Activated CD4-positive, alpha-beta memory T cell treated with anti-CD3 and anti-CD28 coated beads, Interleukin-2, amount 10 ng/mL, durations not matched to agents 7 days and 5 days (primary cell): ENCODE measurements at regions not wholly inside any gene's neighbourhood (a gene's known extent, or its start where the extent isn't known, plus 50 kb on each side); places are given as distances from the start of the nearest gene placed in this dataset.

Experiments used
- CTCF ChIA-PET: fragments of 350-600 bp; sonication (Branson Sonifier 250); formaldehyde crosslinking; loops from one replicate; lab custom pipeline; 2021; ENCODE audit warnings: antibody characterized with exemption, inconsistent platforms; lab: Charles Lee
- POLR2A ChIA-PET: fragments of 350-600 bp; sonication (Branson Sonifier 250); formaldehyde crosslinking; loops from one replicate; lab custom pipeline; 2021; ENCODE audit warnings: antibody characterized with exemption; lab: Charles Lee
- DNase-seq: peaks from one replicate; pipeline ENCODE4 v3.0.0-alpha.2; 2020
- H3K27ac Mint-ChIP-seq: one replicate; pipeline ENCODE4 v1.8.0; 2021; ENCODE audit warnings: mild to moderate bottlenecking, mixed read lengths
- H3K27me3 Mint-ChIP-seq: one replicate; pipeline ENCODE4 v1.8.0; 2021; ENCODE audit warnings: mixed read lengths
- H3K36me3 Mint-ChIP-seq: one replicate; pipeline ENCODE4 v1.8.0; 2021; ENCODE audit warnings: low read depth, mixed read lengths
- H3K4me1 Mint-ChIP-seq: one replicate; pipeline ENCODE4 v1.8.0; 2021; ENCODE audit warnings: mixed read lengths
- H3K4me3 Mint-ChIP-seq: one replicate; pipeline ENCODE4 v1.8.0; 2021; ENCODE audit warnings: mild to moderate bottlenecking, mixed read lengths
- H3K9me3 Mint-ChIP-seq: one replicate; pipeline ENCODE4 v1.8.0; 2021; ENCODE audit warnings: mixed read lengths

DNA sequence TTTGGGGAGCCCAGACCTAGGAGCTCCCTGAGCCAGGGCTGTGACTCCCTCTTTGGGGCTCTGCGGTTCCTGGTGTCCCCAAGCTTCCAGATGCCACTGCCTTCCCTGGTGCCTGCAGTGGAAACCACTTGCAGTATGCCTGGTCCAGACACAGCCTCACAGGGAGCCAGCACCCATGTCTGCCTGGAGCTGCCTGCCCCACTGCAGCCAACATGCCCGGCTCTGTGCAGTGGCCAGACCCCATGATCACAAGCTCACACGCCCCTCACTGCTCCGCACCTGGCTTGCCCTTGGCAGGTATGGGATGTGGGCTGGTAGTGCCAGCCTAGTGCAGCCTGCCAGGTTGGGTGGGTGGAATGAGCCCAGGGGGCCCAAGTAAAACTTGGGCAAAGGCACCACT, 644.8 kb downstream of the HTR1B start:
- ChIA-PET CTCF (no interaction called here), POLR2A (no interaction called here)
- Mint-ChIP-seq H3K27ac (no peak overlapping the region), H3K9me3 (peaks cover 5% of the 10 kb centered on the region), H3K4me1 (no peaks in the 10 kb centered on the region), H3K27me3 (no peaks in the 10 kb centered on the region), H3K4me3 (no peak overlapping the region), H3K36me3 (no peaks in the 10 kb centered on the region)
- DNase-seq: no peak

DNA sequence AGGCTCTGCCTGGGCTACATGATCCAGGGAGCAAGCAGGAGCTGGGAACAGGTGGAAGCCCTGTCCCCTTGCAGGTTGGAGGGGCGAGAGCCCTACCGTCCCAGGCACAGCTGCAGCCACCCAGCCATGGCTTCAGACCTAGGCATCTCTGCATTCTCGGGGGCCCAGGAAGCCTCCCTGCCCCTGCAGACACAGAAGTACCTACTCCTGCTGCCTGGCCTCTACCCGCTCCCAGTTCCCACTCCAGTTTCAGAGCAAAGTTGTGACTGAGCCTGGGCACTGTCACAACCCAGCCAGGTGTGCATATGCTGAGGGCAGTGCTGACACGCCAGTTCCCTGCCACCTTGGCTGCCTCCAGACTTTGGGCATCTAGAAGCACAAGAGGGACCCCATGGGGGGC, 645.9 kb downstream of the HTR1B start:
- no peaks in the 10 kb centered on the region for H3K9me3 Mint-ChIP-seq
- no peak overlapping the region for H3K27ac Mint-ChIP-seq
- no peak for DNase-seq
- H3K4me3 Mint-ChIP-seq: no peak overlapping the region
- no peaks in the 10 kb centered on the region for H3K4me1 Mint-ChIP-seq
- ChIA-PET CTCF (no interaction called here), POLR2A (no interaction called here)
- H3K36me3 Mint-ChIP-seq: no peaks in the 10 kb centered on the region
- no peaks in the 10 kb centered on the region for H3K27me3 Mint-ChIP-seq

DNA sequence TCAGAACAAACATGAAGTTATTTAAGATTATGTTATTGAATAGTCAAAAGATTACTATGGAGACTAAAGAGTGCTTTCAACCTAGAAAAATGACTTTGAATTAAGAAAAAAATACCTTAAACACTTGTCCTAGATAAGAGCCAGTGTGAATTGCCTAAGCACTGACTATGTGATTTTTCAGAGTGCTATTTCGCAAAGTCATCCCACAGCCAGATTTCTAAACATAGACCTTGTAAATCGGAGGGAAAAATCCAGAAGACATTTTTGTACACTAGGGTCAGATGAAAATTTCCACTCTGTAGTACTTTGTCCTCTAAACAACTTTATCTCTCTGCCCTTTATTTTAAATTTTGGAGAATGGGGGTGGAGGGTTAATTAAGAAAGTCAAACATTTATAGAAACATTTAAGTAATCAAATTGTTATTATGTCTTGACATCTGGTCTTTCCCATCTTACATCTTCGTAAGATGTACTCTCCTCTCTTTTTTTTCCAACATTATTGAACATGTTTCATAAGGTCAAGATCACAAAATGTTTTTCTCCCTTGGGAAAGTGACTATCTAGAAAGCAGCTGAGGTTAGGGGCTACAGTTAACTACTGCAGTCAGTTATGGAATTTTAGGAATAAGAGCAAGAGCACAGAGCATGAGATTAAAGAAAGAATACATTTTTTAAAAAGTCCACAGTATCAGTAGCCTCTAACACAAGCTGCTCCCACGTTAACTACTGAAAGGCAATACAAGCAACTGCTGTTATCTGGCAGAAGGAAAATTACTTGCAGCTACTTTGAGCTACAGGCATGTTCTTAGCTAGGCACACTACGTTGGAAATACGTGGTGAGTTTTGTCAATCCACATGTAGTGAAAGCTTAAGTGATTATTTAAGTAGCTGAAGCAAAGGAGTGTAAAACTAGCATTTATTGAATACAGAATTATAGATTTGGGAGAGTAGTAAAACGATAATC, 648.5 kb downstream of the HTR1B start:
- H3K27ac Mint-ChIP-seq: no peak overlapping the region
- no peak for DNase-seq
- no peaks in the 10 kb centered on the region for H3K9me3 Mint-ChIP-seq
- H3K4me1 Mint-ChIP-seq: no peaks in the 10 kb centered on the region
- ChIA-PET POLR2A (no interaction called here), CTCF (no interaction called here)
- H3K4me3 Mint-ChIP-seq: no peak overlapping the region
- no peaks in the 10 kb centered on the region for H3K36me3 Mint-ChIP-seq
- no peaks in the 10 kb centered on the region for H3K27me3 Mint-ChIP-seq

DNA sequence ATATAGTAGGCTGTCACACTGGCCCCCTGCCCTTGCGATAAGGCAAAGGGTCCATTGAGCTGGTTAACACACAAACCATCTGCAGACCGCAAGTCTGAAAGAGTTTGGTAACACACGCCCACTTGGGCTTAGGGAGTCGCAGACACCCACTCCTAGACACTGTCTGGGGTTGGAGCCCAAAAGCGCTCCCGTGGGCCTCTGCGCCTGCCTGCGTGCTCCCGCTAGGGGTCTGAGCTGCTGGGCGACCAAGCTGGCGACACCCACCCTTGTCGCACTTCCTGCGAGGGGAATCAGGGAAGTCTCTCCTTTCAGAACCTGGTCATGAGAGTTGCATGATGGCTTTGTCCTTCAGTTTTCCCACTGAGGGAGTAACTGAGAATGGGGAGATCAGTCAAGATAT, 653.0 kb downstream of the HTR1B start:
- DNase-seq: no peak
- Mint-ChIP-seq H3K27ac (no peak overlapping the region), H3K27me3 (no peaks in the 10 kb centered on the region), H3K9me3 (peaks cover 2% of the 10 kb centered on the region), H3K4me1 (no peaks in the 10 kb centered on the region), H3K36me3 (no peaks in the 10 kb centered on the region), H3K4me3 (no peak overlapping the region)
- CTCF ChIA-PET: no interaction called here
- POLR2A ChIA-PET: no interaction called here

DNA sequence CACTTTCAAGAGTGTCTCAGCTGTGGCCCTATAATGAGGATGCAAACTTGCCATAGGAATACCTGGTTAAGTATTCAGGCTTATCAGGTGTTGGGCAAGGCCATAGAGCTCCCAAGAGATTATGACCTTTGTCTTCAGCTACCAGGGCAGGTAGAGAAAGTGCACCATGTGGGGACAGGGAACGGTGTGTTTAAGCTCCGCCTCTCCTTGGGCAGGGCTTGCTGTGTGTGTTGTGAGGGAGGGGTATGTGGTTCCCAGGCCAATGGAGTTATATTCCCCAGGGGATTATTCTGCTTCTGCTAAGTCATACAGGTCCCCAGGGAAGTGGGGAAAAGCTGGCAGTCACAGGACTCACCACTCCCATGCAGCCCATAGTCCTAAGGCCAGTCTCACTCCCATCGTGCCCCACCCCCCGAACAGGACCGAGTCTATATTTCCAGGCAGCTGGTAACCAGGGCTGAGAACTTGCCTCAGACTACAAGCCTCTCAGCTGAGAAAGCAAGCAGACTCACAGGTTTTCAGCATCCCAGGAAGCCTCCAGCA, 660.2 kb downstream of the HTR1B start:
- no peak for DNase-seq
- Mint-ChIP-seq H3K4me3 (no peak overlapping the region), H3K9me3 (peaks cover 3% of the 10 kb centered on the region), H3K27ac (no peak overlapping the region), H3K4me1 (no peaks in the 10 kb centered on the region), H3K27me3 (no peaks in the 10 kb centered on the region), H3K36me3 (no peaks in the 10 kb centered on the region)
- CTCF ChIA-PET: no interaction called here
- POLR2A ChIA-PET: no interaction called here

DNA sequence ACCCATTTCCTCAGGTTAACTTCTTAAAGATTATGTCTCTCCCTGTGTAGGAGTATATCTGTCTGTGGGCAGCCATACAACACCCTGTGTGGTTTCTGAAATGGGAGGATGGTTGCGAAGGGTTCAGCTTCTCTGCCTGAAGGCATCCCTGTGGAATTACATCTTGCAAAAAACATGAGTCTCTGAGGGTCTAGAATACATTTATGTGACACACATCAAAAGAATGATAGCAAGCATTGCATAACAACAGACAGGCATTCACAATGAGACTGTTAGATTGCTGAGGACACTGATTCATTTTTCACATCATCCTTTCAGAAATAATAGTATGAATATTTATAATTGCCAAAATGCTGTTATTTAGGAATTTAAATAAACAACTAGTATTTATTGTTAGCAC, 670.9 kb downstream of the HTR1B start:
- Mint-ChIP-seq H3K4me3 (no peak overlapping the region), H3K27me3 (no peaks in the 10 kb centered on the region), H3K4me1 (no peaks in the 10 kb centered on the region), H3K9me3 (peaks cover 3% of the 10 kb centered on the region), H3K27ac (no peak overlapping the region), H3K36me3 (no peaks in the 10 kb centered on the region)
- no peak for DNase-seq
- ChIA-PET CTCF (no interaction called here), POLR2A (no interaction called here)

DNA sequence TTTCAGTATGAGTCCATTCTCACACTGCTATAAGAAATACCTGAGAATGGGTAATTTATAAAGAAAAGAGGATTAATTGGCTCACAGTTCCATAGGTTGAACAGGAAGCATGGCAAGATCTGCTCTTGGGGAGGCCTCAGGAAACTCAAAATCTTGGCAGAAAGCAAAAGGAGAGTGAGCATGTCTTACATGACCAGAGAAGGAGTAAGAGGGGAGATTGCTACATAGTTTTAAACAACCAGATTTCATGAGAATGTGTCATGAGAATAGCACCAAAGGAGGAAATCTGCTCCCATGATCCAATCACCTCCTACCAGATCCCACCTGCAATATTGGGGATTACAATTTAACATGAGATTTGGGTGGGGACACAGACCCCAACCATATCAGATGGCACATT, 672.4 kb downstream of the HTR1B start:
- no peaks in the 10 kb centered on the region for H3K27me3 Mint-ChIP-seq
- H3K36me3 Mint-ChIP-seq: no peaks in the 10 kb centered on the region
- H3K4me3 Mint-ChIP-seq: no peak overlapping the region
- no peaks in the 10 kb centered on the region for H3K4me1 Mint-ChIP-seq
- POLR2A ChIA-PET: no interaction called here
- no peaks in the 10 kb centered on the region for H3K9me3 Mint-ChIP-seq
- CTCF ChIA-PET: no interaction called here
- H3K27ac Mint-ChIP-seq: no peak overlapping the region
- DNase-seq: no peak

DNA sequence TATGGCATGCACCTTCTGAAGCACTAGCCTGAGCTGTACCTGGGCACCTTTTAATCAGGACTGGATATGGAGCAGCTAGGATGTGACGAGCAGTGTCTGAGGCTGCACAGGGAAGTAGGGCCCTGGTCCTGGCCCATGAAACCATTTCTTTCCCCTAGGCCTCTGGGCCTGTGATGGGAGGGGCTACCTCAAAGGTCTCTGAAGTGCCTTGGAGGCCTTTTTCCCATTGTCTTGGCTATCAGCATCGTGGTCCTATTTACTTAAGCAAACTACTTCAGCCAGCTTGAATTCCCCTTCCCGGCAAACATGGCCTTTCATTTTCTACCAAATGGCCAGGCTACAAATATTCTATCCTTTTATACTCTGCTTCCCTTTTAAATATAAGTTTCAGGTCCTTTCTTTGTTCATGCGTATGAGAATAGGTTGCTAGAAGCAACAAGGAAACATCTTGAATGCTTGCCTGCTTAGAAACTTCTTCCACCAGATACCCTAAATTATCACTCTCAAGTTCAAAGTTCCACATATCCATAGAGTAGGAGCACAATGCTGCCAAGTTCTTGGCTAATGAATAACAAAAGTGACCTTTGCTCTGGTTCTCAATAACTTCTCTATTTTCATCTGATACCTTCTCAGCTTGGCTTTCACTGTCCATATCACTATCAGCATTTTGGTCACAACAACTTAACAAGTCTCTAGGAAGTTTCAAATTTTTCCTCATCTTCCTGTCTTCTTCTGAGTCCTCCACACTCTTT, 673.1 kb downstream of the HTR1B start:
- Mint-ChIP-seq H3K36me3 (no peaks in the 10 kb centered on the region), H3K4me1 (no peaks in the 10 kb centered on the region), H3K27me3 (no peaks in the 10 kb centered on the region), H3K4me3 (no peak overlapping the region), H3K9me3 (peaks cover 1% of the 10 kb centered on the region), H3K27ac (no peak overlapping the region)
- ChIA-PET CTCF (no interaction called here), POLR2A (no interaction called here)
- DNase-seq: no peak

DNA sequence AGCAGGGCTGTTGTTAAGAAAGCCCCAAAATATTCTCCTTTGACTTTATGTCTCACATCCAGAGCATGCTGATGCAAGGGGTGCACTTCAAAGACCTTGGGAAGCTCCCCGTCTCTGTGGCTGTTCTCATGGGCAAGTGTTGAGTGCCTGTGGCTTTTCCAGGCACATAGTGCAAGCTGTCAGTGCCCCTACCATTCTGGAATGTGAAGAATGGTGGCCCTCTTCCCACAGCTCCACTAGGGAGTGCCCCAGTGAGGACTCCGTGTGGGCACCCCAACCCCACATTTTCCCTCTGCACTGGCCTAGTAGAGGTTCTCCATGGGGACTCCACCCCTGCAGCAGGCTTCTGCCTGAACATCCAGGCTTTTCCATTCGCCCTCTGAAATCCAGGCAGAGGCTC, 673.7 kb downstream of the HTR1B start:
- H3K4me3 Mint-ChIP-seq: no peak overlapping the region
- ChIA-PET POLR2A (no interaction called here), CTCF (no interaction called here)
- no peak for DNase-seq
- H3K36me3 Mint-ChIP-seq: no peaks in the 10 kb centered on the region
- H3K4me1 Mint-ChIP-seq: no peaks in the 10 kb centered on the region
- H3K27ac Mint-ChIP-seq: no peak overlapping the region
- H3K27me3 Mint-ChIP-seq: no peaks in the 10 kb centered on the region
- H3K9me3 Mint-ChIP-seq: peaks cover 3% of the 10 kb centered on the region

DNA sequence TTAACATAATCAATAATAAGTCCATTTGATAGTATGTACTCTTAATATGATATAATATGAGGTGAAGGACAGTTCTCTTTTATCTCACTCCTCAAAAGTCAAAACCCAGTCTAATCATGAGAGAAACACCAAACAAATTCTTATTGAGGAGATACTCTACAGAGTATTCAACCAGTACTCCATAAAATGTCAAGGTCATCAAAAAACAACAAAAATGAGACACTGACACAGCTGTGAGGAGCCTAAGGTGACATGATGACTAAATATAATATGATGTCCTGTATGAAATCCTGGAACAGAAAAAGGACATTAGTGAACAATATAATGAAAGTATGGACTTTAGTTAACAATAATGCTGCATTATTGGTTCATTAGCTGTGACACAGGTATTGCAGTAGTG, 675.1 kb downstream of the HTR1B start:
- DNase-seq: no peak
- POLR2A ChIA-PET: no interaction called here
- H3K4me3 Mint-ChIP-seq: no peak overlapping the region
- no peaks in the 10 kb centered on the region for H3K36me3 Mint-ChIP-seq
- H3K27me3 Mint-ChIP-seq: no peaks in the 10 kb centered on the region
- CTCF ChIA-PET: no interaction called here
- H3K9me3 Mint-ChIP-seq: peaks cover 3% of the 10 kb centered on the region
- H3K4me1 Mint-ChIP-seq: no peaks in the 10 kb centered on the region
- no peak overlapping the region for H3K27ac Mint-ChIP-seq

DNA sequence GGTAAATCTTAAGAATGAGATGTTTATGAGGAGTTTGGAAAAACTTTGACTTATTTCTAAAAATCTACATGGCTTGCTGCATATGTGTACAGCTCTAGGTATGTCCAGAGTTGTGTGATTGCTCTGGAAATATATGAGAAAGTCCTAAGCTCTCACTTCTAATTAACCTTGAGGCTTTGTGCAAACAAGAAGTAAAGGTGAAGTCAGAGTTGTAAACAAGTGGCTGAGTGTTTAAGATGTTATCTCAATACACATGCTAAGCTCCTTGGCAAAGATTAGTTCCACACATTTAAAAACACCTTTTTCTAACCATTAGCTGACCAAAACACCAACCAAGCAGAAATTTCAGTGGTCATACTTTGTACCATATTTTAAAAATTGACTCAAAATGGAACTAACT, 684.2 kb downstream of the HTR1B start:
- ChIA-PET POLR2A (no interaction called here), CTCF (no interaction called here)
- Mint-ChIP-seq H3K36me3 (no peaks in the 10 kb centered on the region), H3K9me3 (no peaks in the 10 kb centered on the region), H3K27ac (no peak overlapping the region), H3K4me1 (no peaks in the 10 kb centered on the region), H3K4me3 (no peak overlapping the region), H3K27me3 (no peaks in the 10 kb centered on the region)
- no peak for DNase-seq

DNA sequence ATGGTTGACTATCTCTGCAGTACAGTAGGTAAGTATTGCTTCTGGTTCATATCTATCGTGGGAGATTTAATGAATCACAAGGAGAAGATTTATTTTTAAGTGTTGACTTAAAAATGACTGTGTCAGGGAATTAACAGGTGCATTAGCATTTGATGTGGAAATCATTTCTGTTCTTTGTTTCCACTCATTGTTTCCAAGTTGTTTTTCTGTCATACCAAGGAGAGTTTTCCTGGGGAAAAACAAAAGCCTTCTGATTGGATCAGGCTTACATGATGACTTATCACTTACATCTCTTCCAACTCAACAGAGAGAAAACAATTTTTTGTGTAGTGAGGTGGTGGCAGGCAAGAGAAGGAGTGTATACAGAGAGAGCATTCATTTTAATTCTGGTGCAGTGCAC, 686.4 kb downstream of the HTR1B start:
- Mint-ChIP-seq H3K9me3 (no peaks in the 10 kb centered on the region), H3K4me3 (no peak overlapping the region), H3K27me3 (no peaks in the 10 kb centered on the region), H3K27ac (no peak overlapping the region), H3K36me3 (no peaks in the 10 kb centered on the region), H3K4me1 (no peaks in the 10 kb centered on the region)
- POLR2A ChIA-PET: no interaction called here
- DNase-seq: no peak
- CTCF ChIA-PET: no interaction called here

DNA sequence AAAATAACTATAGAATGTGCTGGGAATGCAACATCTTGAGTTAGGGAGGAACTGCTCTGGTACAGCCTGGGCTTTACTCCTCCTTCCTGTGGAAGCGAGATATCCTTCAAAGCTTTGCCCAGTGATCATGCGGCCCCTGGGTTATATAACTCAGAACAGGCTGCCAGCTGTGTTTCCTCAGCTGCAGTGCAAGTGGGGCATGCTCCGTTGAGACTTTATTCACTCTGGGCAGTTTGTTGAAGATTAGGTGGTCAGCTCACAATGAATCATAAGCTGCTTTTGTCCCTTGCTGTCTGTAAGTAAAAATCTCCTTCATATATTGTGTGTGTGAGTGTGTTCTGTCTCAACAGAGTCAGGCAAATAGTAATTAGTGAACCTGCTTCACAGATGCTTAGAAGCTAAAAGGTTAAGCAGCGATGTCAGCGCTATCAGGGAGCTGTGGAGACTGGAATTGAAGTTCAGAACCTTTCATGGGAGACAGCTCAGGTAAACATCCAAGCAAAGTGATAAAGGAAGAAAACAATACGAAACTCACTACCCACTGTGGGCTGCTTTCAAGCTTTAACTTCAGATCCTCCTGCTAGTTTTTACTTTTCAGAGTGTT, 688.4 kb downstream of the HTR1B start:
- Mint-ChIP-seq H3K9me3 (no peaks in the 10 kb centered on the region), H3K27ac (no peak overlapping the region), H3K27me3 (no peaks in the 10 kb centered on the region), H3K36me3 (no peaks in the 10 kb centered on the region), H3K4me3 (no peak overlapping the region), H3K4me1 (no peaks in the 10 kb centered on the region)
- DNase-seq: no peak
- POLR2A ChIA-PET: no interaction called here
- CTCF ChIA-PET: no interaction called here
